Endometrium (tissue), 2 donors: ENCODE measurements at regions not wholly inside any gene's neighbourhood (a gene's known extent, or its start where the extent isn't known, plus 50 kb on each side); places are given as distances from the start of the nearest gene placed in this dataset.
A peak's percentile ranks its signal among the peaks of the same experiment; 100 is the strongest.

ENCODE experiments used
- FAIRE-seq: peaks from 2 replicates; lab custom pipeline; 2012; peaks lifted over from hg19 to GRCh38; lab: Jason Lieb, UNC
- donor health status: control.
- donor health status: control.

- FAIRE-seq: no peak
Observed at GRCh38 chr13:63684822-63685221, 2269.2 kb upstream of the PCDH20 start.

GRCh38 chr13:63680704-63681103, 2265.1 kb upstream of the PCDH20 start:
- FAIRE-seq: no peak

- FAIRE-seq: peak; percentile 85
Observed at GRCh38 chr13:63671296-63671695, 2255.6 kb upstream of the PCDH20 start.

GRCh38 chr13:63651394-63651793, 2235.7 kb upstream of the PCDH20 start:
- no peak for FAIRE-seq

- FAIRE-seq: no peak
Observed at GRCh38 chr13:63643543-63643942, 2227.9 kb upstream of the PCDH20 start.

- FAIRE-seq: no peak
Observed at GRCh38 chr13:63636316-63636993, 2220.8 kb upstream of the PCDH20 start.

GRCh38 chr13:63632321-63632720, 2216.7 kb upstream of the PCDH20 start:
- FAIRE-seq: no peak

- no peak for FAIRE-seq
Observed at GRCh38 chr13:63631006-63631405, 2215.4 kb upstream of the PCDH20 start.

- FAIRE-seq: no peak
Observed at GRCh38 chr13:63629591-63629990, 2213.9 kb upstream of the PCDH20 start.

GRCh38 chr13:63628310-63628709, 2212.7 kb upstream of the PCDH20 start:
- FAIRE-seq: no peak

- no peak for FAIRE-seq
Observed at GRCh38 chr13:63625869-63626268, 2210.2 kb upstream of the PCDH20 start.

GRCh38 chr13:63614874-63615612, 2199.4 kb upstream of the PCDH20 start:
- FAIRE-seq: no peak

- FAIRE-seq: no peak
Observed at GRCh38 chr13:63607153-63607552, 2191.5 kb upstream of the PCDH20 start.

- FAIRE-seq: no peak
Observed at GRCh38 chr13:63605962-63606361, 2190.3 kb upstream of the PCDH20 start.

GRCh38 chr13:63605403-63605802, 2189.8 kb upstream of the PCDH20 start:
- no peak for FAIRE-seq

GRCh38 chr13:63595811-63596210, 2180.2 kb upstream of the PCDH20 start:
- no peak for FAIRE-seq

- no peak for FAIRE-seq
Observed at GRCh38 chr13:63586467-63586866, 2170.8 kb upstream of the PCDH20 start.

GRCh38 chr13:63578796-63579195, 2163.1 kb upstream of the PCDH20 start:
- FAIRE-seq: no peak

GRCh38 chr13:63567031-63567430, 2151.4 kb upstream of the PCDH20 start:
- no peak for FAIRE-seq

- no peak for FAIRE-seq
Observed at GRCh38 chr13:63554157-63554556, 2138.5 kb upstream of the PCDH20 start.

GRCh38 chr13:63551731-63552130, 2136.1 kb upstream of the PCDH20 start:
- FAIRE-seq: no peak

GRCh38 chr13:63546524-63546923, 2130.9 kb upstream of the PCDH20 start:
- FAIRE-seq: no peak

GRCh38 chr13:63542770-63543169, 2127.1 kb upstream of the PCDH20 start:
- FAIRE-seq: no peak

- no peak for FAIRE-seq
Observed at GRCh38 chr13:63541336-63541735, 2125.7 kb upstream of the PCDH20 start.
